Left renal pelvis (tissue), 4 donors: ENCODE measurements at regions not wholly inside any gene's neighbourhood (a gene's known extent, or its start where the extent isn't known, plus 50 kb on each side); places are given as distances from the start of the nearest gene placed in this dataset.
"Not testable (repeated sequence)": the region's sequence is repeated elsewhere in the genome, so short reads cannot be mapped to it uniquely, and the experiment has no call there.

Source experiments
- DNase-seq, 4 donors: peaks; one replicate each; pipeline ENCODE4 v3.0.0-alpha.2; 2013; ENCODE audit warnings: low read depth in 4 of 4, low spot score in 3 of 4

- no peak for DNase-seq
Observed at GRCh38 chr12:30166006-30166795, 382.5 kb upstream of the TMTC1 start.

GRCh38 chr12:30164382-30165318 is 380.9 kb upstream of the TMTC1 start:
- DNase-seq, result no peak

- DNase-seq, result not testable (repeated sequence)
Observed at GRCh38 chr12:30156833-30157232, 373.1 kb upstream of the TMTC1 start.

GRCh38 chr12:30155001-30155730 is 371.4 kb upstream of the TMTC1 start:
- no peak for DNase-seq

- no peak for DNase-seq
Observed at GRCh38 chr12:30153981-30154380, 370.2 kb upstream of the TMTC1 start.

GRCh38 chr12:30152705-30153104 is 369.0 kb upstream of the TMTC1 start:
- no peak for DNase-seq

- DNase-seq, result no peak
Observed at GRCh38 chr12:30151831-30152230, 368.1 kb upstream of the TMTC1 start.

GRCh38 chr12:30146561-30146960 is 362.8 kb upstream of the TMTC1 start:
- DNase-seq, result no peak

GRCh38 chr12:30145684-30146032 is 361.9 kb upstream of the TMTC1 start:
- DNase-seq, result no peak

- no peak for DNase-seq
Observed at GRCh38 chr12:30144777-30145683, 361.3 kb upstream of the TMTC1 start.

GRCh38 chr12:30142301-30142700 is 358.6 kb upstream of the TMTC1 start:
- DNase-seq, result no peak

- DNase-seq, result no peak
Observed at GRCh38 chr12:30138483-30138882, 354.7 kb upstream of the TMTC1 start.

- DNase-seq, result no peak
Observed at GRCh38 chr12:30136696-30137095, 353.0 kb upstream of the TMTC1 start.

GRCh38 chr12:30135776-30136175 is 352.0 kb upstream of the TMTC1 start:
- DNase-seq, result no peak

- DNase-seq, result no peak
Observed at GRCh38 chr12:30134229-30134628, 350.5 kb upstream of the TMTC1 start.

- DNase-seq, result no peak
Observed at GRCh38 chr12:30126944-30127343, 343.2 kb upstream of the TMTC1 start.

GRCh38 chr12:30120522-30120921 is 336.8 kb upstream of the TMTC1 start:
- DNase-seq, result no peak

- no peak for DNase-seq
Observed at GRCh38 chr12:30117483-30117882, 333.7 kb upstream of the TMTC1 start.

GRCh38 chr12:30111719-30112118 is 328.0 kb upstream of the TMTC1 start:
- no peak for DNase-seq

- DNase-seq, result no peak
Observed at GRCh38 chr12:30110958-30111586, 327.3 kb upstream of the TMTC1 start.
